Tibial artery (tissue), 4 donors: ENCODE measurements at regions not wholly inside any gene's neighbourhood (a gene's known extent, or its start where the extent isn't known, plus 50 kb on each side); places are given as distances from the start of the nearest gene placed in this dataset.

Experiments
- DNase-seq, 2 donors: peaks; one replicate each; pipeline ENCODE4 v3.0.0-alpha.2; 2019
- H3K27ac ChIP-seq, 2 donors: fragments of 200-600 bp; sonication (generic) in 1 of 2; 1 replicate in 1 of 2; 2 replicates in 1 of 2; pipeline ENCODE4 v1.5.1; 2018 to 2019; ENCODE audit warnings: mild to moderate bottlenecking in 1 of 2
- H3K27me3 ChIP-seq, 2 donors: fragments of 200-600 bp; sonication (generic) in 1 of 2; one replicate each; pipeline versions ENCODE4 v1.5.1 to v1.6.0; 2016 to 2019
- H3K36me3 ChIP-seq, 3 donors: fragments of 200-600 bp; sonication (generic) in 2 of 3; one replicate each; pipeline ENCODE4 v1.5.1; 2016 to 2019; ENCODE audit warnings: mild to moderate bottlenecking in 2 of 3
- H3K4me1 ChIP-seq, 4 donors: fragments of 200-600 bp; sonication (generic) in 2 of 4; 1 replicate in 3 of 4; 2 replicates in 1 of 4; pipeline ENCODE4 v1.5.1; 2016 to 2019
- H3K4me3 ChIP-seq, 2 donors: fragments of 200-600 bp; sonication (generic) in 1 of 2; 1 replicate in 1 of 2; 2 replicates in 1 of 2; pipeline ENCODE4 v1.5.1; 2018 to 2019; ENCODE audit warnings: mild to moderate bottlenecking in 2 of 2
- H3K9me3 ChIP-seq, 3 donors: fragments of 200-600 bp; sonication (generic) in 1 of 3; one replicate each; pipeline ENCODE4 v1.5.1; 2016 to 2019
- CTCF ChIP-seq, 2 experiments: fragments of 200-600 bp in 1 of 2; fragments of 450-650 bp in 1 of 2; IDR thresholded peaks; one replicate each; pipeline ENCODE4 v1.5.1; 2017 to 2019; ENCODE audit warnings: antibody characterized with exemption in 2 of 2, mild to moderate bottlenecking in 1 of 2, moderate library complexity in 1 of 2
- intact Hi-C: fragments of 100-400 bp; cut with DNase I; formaldehyde crosslinking; loops from one replicate; pipeline ENCODE4 v1.15.0; 2023; ENCODE audit warnings: low total_unique reads

GRCh38 chr20:40765814-40766480 lies 76.9 kb upstream of the MAFB start:
- no peaks in the 10 kb centered on the region for H3K36me3 ChIP-seq
- H3K4me1 ChIP-seq, result peaks cover 0 to 52% (median 33%) of the 10 kb centered on the region in 4 donors
- no peak overlapping the region for H3K4me3 ChIP-seq
- intact Hi-C loops, result no loop called here
- no peaks in the 10 kb centered on the region for H3K27me3 ChIP-seq
- H3K27ac ChIP-seq, result peak overlapping the region in 1 of 2 donors; percentile 23
- H3K9me3 ChIP-seq, result no peaks in the 10 kb centered on the region
- DNase-seq, result no peak
- no peak for TF ChIP-seq CTCF (IDR thresholded peaks at IDR 0.05)

DNA sequence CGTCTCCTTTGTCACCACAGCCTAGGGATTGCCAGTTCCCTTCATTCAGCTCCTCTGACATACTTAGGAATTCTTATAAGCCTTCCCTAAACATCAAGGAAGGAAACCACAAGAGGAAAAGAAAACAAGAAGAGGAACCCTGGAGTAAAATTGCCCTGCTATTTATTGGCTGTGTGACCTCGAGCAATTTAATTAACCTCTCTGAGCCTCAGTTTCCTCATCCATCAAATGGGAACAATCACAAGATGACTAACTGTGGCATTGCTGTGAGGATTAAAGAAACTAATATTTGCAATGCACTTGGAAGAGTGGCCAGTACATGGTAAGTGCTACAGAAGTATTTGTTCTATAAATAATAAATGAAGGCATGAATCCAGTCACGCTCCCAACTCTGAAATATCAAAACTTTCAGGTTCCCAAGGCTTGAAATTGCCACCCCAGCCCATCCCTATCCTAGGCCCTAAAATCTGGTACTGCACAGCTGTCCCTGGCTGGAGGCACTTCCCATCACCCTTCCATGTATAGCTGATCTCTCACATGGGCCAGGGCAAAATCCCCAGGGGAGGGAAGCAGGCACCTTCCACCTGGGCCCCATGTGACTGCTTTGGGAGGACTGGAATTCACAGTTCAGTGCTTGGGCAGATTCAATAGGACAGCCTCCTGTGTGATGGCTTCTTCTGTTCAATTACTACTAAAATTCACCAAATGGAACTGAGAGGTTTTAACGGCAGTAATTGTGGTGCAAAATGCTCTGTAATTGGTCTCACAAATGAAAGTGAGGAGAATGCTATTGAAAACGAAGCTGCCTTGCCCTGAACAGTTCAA lies 78.0 kb upstream of the MAFB start:
- Histone ChIP-seq H3K9me3 (no peaks in the 10 kb centered on the region), H3K27me3 (no peaks in the 10 kb centered on the region), H3K36me3 (no peaks in the 10 kb centered on the region), H3K4me1 (peaks cover 0 to 52% (median 34%) of the 10 kb centered on the region in 4 donors), H3K27ac (no peak overlapping the region), H3K4me3 (no peak overlapping the region)
- no peak for TF ChIP-seq CTCF (IDR thresholded peaks at IDR 0.05)
- intact Hi-C loops, result no loop called here
- DNase-seq, result no peak

DNA sequence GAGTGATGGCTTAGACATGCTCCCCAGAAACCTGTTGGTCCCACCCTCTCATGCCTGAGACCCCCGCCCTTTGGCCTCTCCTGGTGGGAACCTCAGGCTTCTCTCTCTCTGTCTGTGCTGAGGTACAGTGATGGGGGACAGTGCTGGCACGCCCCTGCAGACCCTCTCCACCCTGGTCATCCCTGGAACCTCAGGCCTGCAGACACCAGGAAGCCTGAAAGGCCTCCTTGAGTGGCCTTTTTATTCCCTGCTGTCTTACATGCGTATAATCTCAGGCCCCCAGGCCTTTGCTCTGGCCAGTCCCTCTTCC lies 78.5 kb upstream of the MAFB start:
- Histone ChIP-seq H3K4me1 (peaks cover 0 to 52% (median 33%) of the 10 kb centered on the region in 4 donors), H3K27ac (no peak overlapping the region), H3K9me3 (no peaks in the 10 kb centered on the region), H3K4me3 (no peak overlapping the region), H3K36me3 (no peaks in the 10 kb centered on the region), H3K27me3 (no peaks in the 10 kb centered on the region)
- DNase-seq, result no peak
- intact Hi-C loops, result no loop called here
- TF ChIP-seq CTCF (IDR thresholded peaks at IDR 0.05), result no peak

GRCh38 chr20:40768105-40768504 lies 79.1 kb upstream of the MAFB start:
- Histone ChIP-seq H3K4me1 (peaks cover 0 to 47% (median 29%) of the 10 kb centered on the region in 4 donors), H3K27me3 (no peaks in the 10 kb centered on the region), H3K9me3 (no peaks in the 10 kb centered on the region), H3K27ac (no peak overlapping the region), H3K36me3 (no peaks in the 10 kb centered on the region), H3K4me3 (no peak overlapping the region)
- intact Hi-C loops, result no loop called here
- no peak for DNase-seq
- TF ChIP-seq CTCF (IDR thresholded peaks at IDR 0.05), result no peak

DNA sequence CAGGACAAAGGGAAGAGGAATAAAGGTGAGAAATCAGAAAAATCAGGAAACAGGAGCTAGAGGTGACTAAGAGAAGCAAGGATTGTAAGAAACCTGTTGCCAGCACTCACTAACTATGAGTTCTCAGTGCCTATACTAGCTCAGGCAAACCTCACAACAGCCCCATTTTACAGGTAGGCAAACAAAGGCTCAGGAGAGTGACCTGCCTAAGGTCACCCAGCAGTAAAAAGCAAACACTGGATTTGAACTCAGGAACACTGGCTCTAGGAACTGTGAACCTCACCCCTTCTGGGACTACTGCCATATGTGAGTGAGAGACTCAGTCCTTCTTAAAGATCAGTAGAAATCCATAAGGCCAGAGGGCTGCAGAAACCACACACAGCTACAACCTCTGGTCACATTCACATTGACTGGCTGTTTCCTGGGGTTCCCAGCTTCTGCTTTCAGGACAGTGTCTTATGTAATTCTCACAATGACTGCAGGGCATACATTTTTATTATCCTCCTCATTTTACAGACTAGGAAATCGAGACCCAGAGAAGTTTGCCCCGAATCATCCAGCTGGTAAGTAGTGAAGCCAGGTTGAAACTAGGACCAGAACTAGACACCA lies 80.7 kb upstream of the MAFB start:
- H3K4me3 ChIP-seq, result no peak overlapping the region
- no peaks in the 10 kb centered on the region for H3K27me3 ChIP-seq
- no peak for DNase-seq
- H3K27ac ChIP-seq, result no peak overlapping the region
- intact Hi-C loops, result no loop called here
- H3K9me3 ChIP-seq, result no peaks in the 10 kb centered on the region
- H3K4me1 ChIP-seq, result peaks cover 0 to 30% (median 13%) of the 10 kb centered on the region in 4 donors
- no peaks in the 10 kb centered on the region for H3K36me3 ChIP-seq
- TF ChIP-seq CTCF (IDR thresholded peaks at IDR 0.05), result no peak
